Neural cell (in vitro differentiated cells): ENCODE measurements at regions not wholly inside any gene's neighbourhood (a gene's known extent, or its start where the extent isn't known, plus 50 kb on each side); places are given as distances from the start of the nearest gene placed in this dataset.

Experiments used
- EP300 ChIP-seq: fragments of 450-650 bp; conservative IDR thresholded peaks from 2 replicates; pipeline ENCODE4 v1.6.1; 2014; ENCODE audit warnings: antibody characterized with exemption, mild to moderate bottlenecking, moderate library complexity; ENCODE audit not compliant: poor library complexity, severe bottlenecking
- EZH2 ChIP-seq: fragments of 200-600, 300-800 bp; shearing (Covaris generic), sonication (generic); IDR thresholded peaks from 2 replicates; pipeline ENCODE4 v1.6.1; 2014; ENCODE audit warnings: antibody characterized with exemption, low read length, borderline replicate concordance, mild to moderate bottlenecking; ENCODE audit not compliant: insufficient read depth, poor library complexity, severe bottlenecking
- POLR2AphosphoS5 ChIP-seq: IDR thresholded peaks from 2 replicates; pipeline ENCODE4 v1.6.1; 2012
- TF ChIP-seq, protein P1 (sequence below): fragments of 450-650 bp; IDR thresholded peaks from 2 replicates; pipeline ENCODE4 v1.5.1; 2014; ENCODE audit warnings: antibody characterized with exemption, mild to moderate bottlenecking, moderate library complexity; ENCODE audit not compliant: poor library complexity, severe bottlenecking

DNA sequence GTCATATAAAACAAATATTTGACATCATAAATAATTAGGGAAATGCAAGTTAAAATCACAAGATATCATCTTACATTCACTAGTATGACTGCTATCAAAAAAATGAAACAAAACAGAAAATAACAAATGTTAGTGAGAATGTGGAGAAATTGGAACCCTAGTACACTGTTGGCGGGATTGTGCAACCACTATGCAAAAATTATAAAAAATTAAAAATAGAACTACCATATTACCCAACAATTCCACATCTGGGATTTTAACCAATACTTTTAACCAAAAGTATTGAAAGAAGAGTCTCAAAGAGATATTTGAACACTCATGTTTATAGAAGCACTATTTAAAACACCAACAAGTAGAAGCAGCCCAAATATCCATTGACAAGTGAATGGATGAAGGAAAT is 797.2 kb upstream of the ADAMTS5 start:
- TF ChIP-seq, protein P1, sequence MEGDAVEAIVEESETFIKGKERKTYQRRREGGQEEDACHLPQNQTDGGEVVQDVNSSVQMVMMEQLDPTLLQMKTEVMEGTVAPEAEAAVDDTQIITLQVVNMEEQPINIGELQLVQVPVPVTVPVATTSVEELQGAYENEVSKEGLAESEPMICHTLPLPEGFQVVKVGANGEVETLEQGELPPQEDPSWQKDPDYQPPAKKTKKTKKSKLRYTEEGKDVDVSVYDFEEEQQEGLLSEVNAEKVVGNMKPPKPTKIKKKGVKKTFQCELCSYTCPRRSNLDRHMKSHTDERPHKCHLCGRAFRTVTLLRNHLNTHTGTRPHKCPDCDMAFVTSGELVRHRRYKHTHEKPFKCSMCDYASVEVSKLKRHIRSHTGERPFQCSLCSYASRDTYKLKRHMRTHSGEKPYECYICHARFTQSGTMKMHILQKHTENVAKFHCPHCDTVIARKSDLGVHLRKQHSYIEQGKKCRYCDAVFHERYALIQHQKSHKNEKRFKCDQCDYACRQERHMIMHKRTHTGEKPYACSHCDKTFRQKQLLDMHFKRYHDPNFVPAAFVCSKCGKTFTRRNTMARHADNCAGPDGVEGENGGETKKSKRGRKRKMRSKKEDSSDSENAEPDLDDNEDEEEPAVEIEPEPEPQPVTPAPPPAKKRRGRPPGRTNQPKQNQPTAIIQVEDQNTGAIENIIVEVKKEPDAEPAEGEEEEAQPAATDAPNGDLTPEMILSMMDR: no peak
- no peak for TF ChIP-seq EZH2
- no peak for TF ChIP-seq EP300
- TF ChIP-seq POLR2AphosphoS5: no peak
